PC-3 (cell line): ENCODE measurements at regions not wholly inside any gene's neighbourhood (a gene's known extent, or its start where the extent isn't known, plus 50 kb on each side); places are given as distances from the start of the nearest gene placed in this dataset.

Experiments used
- ATAC-seq: fragments of 200-7000 bp; cut with Tn5 transposase; 2 replicates; pipeline ENCODE4 v1.9.1; 2020; ENCODE audit warnings: mild to moderate bottlenecking, moderate library complexity
- BruUV-seq: library from RNA; stranded (reverse); fragments of 400-500 nt; replicated peaks from 2 replicates; lab custom pipeline; 2021; lab: Mats Ljungman, UMichigan
- CTCF ChIA-PET: fragments of 300-600 bp; sonication (Branson Sonifier 250); formaldehyde crosslinking; loops from one replicate; lab custom pipeline; 2022; ENCODE audit warnings: antibody characterized with exemption; lab: Charles Lee
- POLR2A ChIA-PET: fragments of 300-600 bp; sonication (Branson Sonifier 250); formaldehyde crosslinking; loops from one replicate; lab custom pipeline; 2022; ENCODE audit warnings: antibody characterized with exemption; ENCODE audit not compliant: unreplicated experiment; lab: Charles Lee
- DNase-seq: peaks from one replicate; pipeline ENCODE4 v3.0.0-alpha.2; 2015
- H2AFZ ChIP-seq: fragments of 300-600 bp; sonication (generic); 2 replicates; pipeline ENCODE4 v1.6.0; 2016; ENCODE audit warnings: antibody characterized with exemption, low read length
- H3F3A ChIP-seq: fragments of 300-600 bp; sonication (generic); one replicate; pipeline ENCODE4 v1.6.0; 2017; ENCODE audit warnings: antibody characterized with exemption, low read length, control low read depth, mild to moderate bottlenecking; ENCODE audit not compliant: unreplicated experiment
- H3K27ac ChIP-seq: fragments of 300-600 bp; sonication (generic); 2 replicates; pipeline ENCODE4 v1.5.1; 2016; ENCODE audit warnings: mild to moderate bottlenecking, low read length
- H3K27me3 ChIP-seq: fragments of 300-600 bp; sonication (generic); 2 replicates; pipeline ENCODE4 v1.6.1; 2016; ENCODE audit warnings: low read length, mixed read lengths
- H3K36me3 ChIP-seq: fragments of 300-600 bp; sonication (generic); 2 replicates; pipeline ENCODE4 v1.6.1; 2016; ENCODE audit warnings: low read depth, mixed run types, low read length, mixed read lengths
- H3K4me1 ChIP-seq: fragments of 300-600 bp; sonication (generic); 2 replicates; pipeline ENCODE4 v1.5.1; 2016; ENCODE audit warnings: low read length; ENCODE audit not compliant: insufficient read depth
- H3K4me2 ChIP-seq: fragments of 300-600 bp; sonication (generic); 2 replicates; pipeline ENCODE4 v1.6.0; 2016; ENCODE audit warnings: low read length
- H3K4me3 ChIP-seq: fragments of 300-600 bp; sonication (generic); 2 replicates; pipeline ENCODE4 v1.5.1; 2016; ENCODE audit warnings: mild to moderate bottlenecking, low read length, mixed read lengths
- H3K79me2 ChIP-seq: fragments of 300-600 bp; sonication (generic); 2 replicates; pipeline ENCODE4 v1.6.1; 2017; ENCODE audit warnings: low read length, mixed read lengths
- H3K9ac ChIP-seq: fragments of 300-600 bp; sonication (generic); 2 replicates; pipeline ENCODE4 v1.6.0; 2016; ENCODE audit warnings: mild to moderate bottlenecking, low read length
- H3K9me2 ChIP-seq: fragments of 300-600 bp; sonication (generic); replicated peaks from 2 replicates; pipeline ENCODE4 v1.6.1; 2016; ENCODE audit warnings: mixed run types, low read length, mixed read lengths
- H3K9me3 ChIP-seq: fragments of 300-600 bp; sonication (generic); 2 replicates; pipeline ENCODE4 v1.6.1; 2016; ENCODE audit warnings: low read length, mixed read lengths
- H4K20me1 ChIP-seq: fragments of 300-600 bp; sonication (generic); 2 replicates; pipeline ENCODE4 v1.6.1; 2016; ENCODE audit warnings: low read length, mixed read lengths
- CTCF ChIP-seq: fragments of 300-600 bp; sonication (generic); conservative IDR thresholded peaks from 2 replicates; pipeline ENCODE4 v1.5.1; 2017; ENCODE audit warnings: antibody characterized with exemption, low read depth, mild to moderate bottlenecking, low read length
- EZH2 ChIP-seq: fragments of 300-600 bp; sonication (generic); IDR thresholded peaks from one replicate; pipeline ENCODE4 v1.6.1; 2017; ENCODE audit warnings: antibody characterized with exemption, mild to moderate bottlenecking, low read length; ENCODE audit not compliant: unreplicated experiment
- EZH2phosphoT487 ChIP-seq: fragments of 300-600 bp; sonication (generic); IDR thresholded peaks from 2 replicates; pipeline ENCODE4 v1.6.1; 2018; ENCODE audit warnings: mild to moderate bottlenecking, antibody characterized with exemption, low read length, borderline replicate concordance
- intact Hi-C: fragments of 100-400 bp; cut with micrococcal nuclease; formaldehyde crosslinking; loops from 2 replicates; pipeline ENCODE4 v1.9.0; 2023

GRCh38 chr11:57972013-57972367 is 51.7 kb upstream of the OR9Q1 start:
- no peaks in the 10 kb centered on the region for H3K79me2 ChIP-seq
- DNase-seq (no peak), ATAC-seq (no peak)
- ChIA-PET CTCF (no interaction called here), POLR2A (no interaction called here)
- H3K27me3 ChIP-seq: peaks cover 49% of the 10 kb centered on the region
- H4K20me1 ChIP-seq: no peaks in the 10 kb centered on the region
- BruUV-seq: no TSS peak
- no peak overlapping the region for H3K9ac ChIP-seq
- H3K4me3 ChIP-seq: no peak overlapping the region
- H3K4me1 ChIP-seq: no peaks in the 10 kb centered on the region
- intact Hi-C loops: no loop called here
- H3K4me2 ChIP-seq: no peak overlapping the region
- TF ChIP-seq EZH2: no peak
- TF ChIP-seq CTCF: no peak
- no peak for TF ChIP-seq EZH2phosphoT487
- H2AFZ ChIP-seq: no peak overlapping the region
- no peaks in the 10 kb centered on the region for H3F3A ChIP-seq
- no peaks in the 10 kb centered on the region for H3K36me3 ChIP-seq
- H3K9me2 ChIP-seq: no peaks in the 10 kb centered on the region
- no peak overlapping the region for H3K27ac ChIP-seq
- no peaks in the 10 kb centered on the region for H3K9me3 ChIP-seq
